ENCODE measurements at regions not wholly inside any gene's neighbourhood (a gene's known extent, or its start where the extent isn't known, plus 50 kb on each side); places are given as distances from the start of the nearest gene placed in this dataset.

DNA sequence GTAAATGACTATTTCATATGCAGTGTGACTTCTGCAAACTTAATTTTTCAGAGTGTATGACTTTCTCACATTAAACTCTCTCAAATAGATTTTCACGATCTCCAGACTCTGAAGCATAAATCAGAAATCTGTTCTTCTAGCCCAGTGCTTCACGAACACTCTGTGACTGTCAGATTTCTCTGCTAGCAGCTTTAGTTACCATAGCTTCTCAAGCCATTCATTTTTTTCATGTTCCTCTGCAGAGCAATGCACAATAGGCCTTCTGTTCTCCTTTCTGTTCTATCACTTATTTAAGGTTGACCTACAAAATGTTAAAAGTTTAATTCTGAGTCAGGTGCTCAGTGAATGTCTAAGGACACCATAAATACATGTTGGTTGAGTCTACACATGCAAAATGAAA, 1102.2 kb downstream of the TUSC7 start:
- TF ChIP-seq, protein P1, sequence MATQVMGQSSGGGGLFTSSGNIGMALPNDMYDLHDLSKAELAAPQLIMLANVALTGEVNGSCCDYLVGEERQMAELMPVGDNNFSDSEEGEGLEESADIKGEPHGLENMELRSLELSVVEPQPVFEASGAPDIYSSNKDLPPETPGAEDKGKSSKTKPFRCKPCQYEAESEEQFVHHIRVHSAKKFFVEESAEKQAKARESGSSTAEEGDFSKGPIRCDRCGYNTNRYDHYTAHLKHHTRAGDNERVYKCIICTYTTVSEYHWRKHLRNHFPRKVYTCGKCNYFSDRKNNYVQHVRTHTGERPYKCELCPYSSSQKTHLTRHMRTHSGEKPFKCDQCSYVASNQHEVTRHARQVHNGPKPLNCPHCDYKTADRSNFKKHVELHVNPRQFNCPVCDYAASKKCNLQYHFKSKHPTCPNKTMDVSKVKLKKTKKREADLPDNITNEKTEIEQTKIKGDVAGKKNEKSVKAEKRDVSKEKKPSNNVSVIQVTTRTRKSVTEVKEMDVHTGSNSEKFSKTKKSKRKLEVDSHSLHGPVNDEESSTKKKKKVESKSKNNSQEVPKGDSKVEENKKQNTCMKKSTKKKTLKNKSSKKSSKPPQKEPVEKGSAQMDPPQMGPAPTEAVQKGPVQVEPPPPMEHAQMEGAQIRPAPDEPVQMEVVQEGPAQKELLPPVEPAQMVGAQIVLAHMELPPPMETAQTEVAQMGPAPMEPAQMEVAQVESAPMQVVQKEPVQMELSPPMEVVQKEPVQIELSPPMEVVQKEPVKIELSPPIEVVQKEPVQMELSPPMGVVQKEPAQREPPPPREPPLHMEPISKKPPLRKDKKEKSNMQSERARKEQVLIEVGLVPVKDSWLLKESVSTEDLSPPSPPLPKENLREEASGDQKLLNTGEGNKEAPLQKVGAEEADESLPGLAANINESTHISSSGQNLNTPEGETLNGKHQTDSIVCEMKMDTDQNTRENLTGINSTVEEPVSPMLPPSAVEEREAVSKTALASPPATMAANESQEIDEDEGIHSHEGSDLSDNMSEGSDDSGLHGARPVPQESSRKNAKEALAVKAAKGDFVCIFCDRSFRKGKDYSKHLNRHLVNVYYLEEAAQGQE (IDR thresholded peaks at IDR 0.05; ENCODE audit: insufficient read depth in 1 of 2, low read depth in 2 of 2, low read length in 2 of 2) = no peak
- TF ChIP-seq TAF1 (IDR thresholded peaks at IDR 0.05; ENCODE audit: borderline replicate concordance, insufficient read depth, low read length) (no peak), FOXP2 (optimal IDR thresholded peaks at IDR 0.05; ENCODE audit: borderline replicate concordance, extremely low read depth, extremely low read length, insufficient read depth) (no peak), POLR2AphosphoS5 (IDR thresholded peaks at IDR 0.05; ENCODE audit: low read depth, low read length) (no peak), SIN3A (IDR thresholded peaks at IDR 0.05; ENCODE audit: borderline replicate concordance, insufficient read depth, low read length) (no peak)

- no peak for TF ChIP-seq SIN3A (IDR thresholded peaks at IDR 0.05; ENCODE audit: borderline replicate concordance, insufficient read depth, low read length)
- no peak for TF ChIP-seq FOXP2 (optimal IDR thresholded peaks at IDR 0.05; ENCODE audit: borderline replicate concordance, extremely low read depth, extremely low read length, insufficient read depth)
- TF ChIP-seq, protein P1 (IDR thresholded peaks at IDR 0.05; ENCODE audit: insufficient read depth in 1 of 2, low read depth in 2 of 2, low read length in 2 of 2) = no peak
- no peak for TF ChIP-seq TAF1 (IDR thresholded peaks at IDR 0.05; ENCODE audit: borderline replicate concordance, insufficient read depth, low read length)
- TF ChIP-seq POLR2AphosphoS5 (IDR thresholded peaks at IDR 0.05; ENCODE audit: low read depth, low read length) = no peak
Measured at GRCh38 chr3:117814975-117815374, 1105.4 kb downstream of the TUSC7 start.

- TF ChIP-seq FOXP2 (optimal IDR thresholded peaks at IDR 0.05; ENCODE audit: borderline replicate concordance, extremely low read depth, extremely low read length, insufficient read depth) = no peak
Measured at GRCh38 chr3:117817103-117817502, 1107.5 kb downstream of the TUSC7 start.

DNA sequence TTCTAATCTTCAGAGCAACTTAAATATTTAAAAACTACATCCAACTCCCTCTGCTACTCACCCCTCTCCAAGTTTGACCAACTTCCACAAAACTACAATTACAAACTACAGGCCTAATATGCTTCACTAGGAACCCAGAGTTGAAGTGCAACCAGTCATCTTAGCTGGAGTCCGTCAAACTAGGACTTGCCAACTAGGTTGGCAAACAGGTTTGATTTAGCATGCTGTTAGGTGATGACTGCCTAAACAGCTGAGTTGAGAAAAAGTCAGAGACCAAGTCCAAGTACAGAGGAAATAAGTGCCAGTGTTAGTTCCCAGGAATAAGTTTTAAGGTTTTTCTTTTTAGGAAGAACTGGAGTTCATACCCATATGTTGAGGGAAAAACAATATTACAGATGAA, 1109.0 kb downstream of the TUSC7 start:
- TF ChIP-seq SIN3A (IDR thresholded peaks at IDR 0.05; ENCODE audit: borderline replicate concordance, insufficient read depth, low read length) = no peak
- TF ChIP-seq FOXP2 (optimal IDR thresholded peaks at IDR 0.05; ENCODE audit: borderline replicate concordance, extremely low read depth, extremely low read length, insufficient read depth) = no peak
- no peak for TF ChIP-seq TAF1 (IDR thresholded peaks at IDR 0.05; ENCODE audit: borderline replicate concordance, insufficient read depth, low read length)
- TF ChIP-seq POLR2AphosphoS5 (IDR thresholded peaks at IDR 0.05; ENCODE audit: low read depth, low read length) = no peak
- TF ChIP-seq, protein P1 (IDR thresholded peaks at IDR 0.05; ENCODE audit: insufficient read depth in 1 of 2, low read depth in 2 of 2, low read length in 2 of 2) = no peak

GRCh38 chr3:117820658-117821299, 1111.2 kb downstream of the TUSC7 start:
- TF ChIP-seq, protein P1 (IDR thresholded peaks at IDR 0.05; ENCODE audit: insufficient read depth in 1 of 2, low read depth in 2 of 2, low read length in 2 of 2) = no peak
- no peak for TF ChIP-seq FOXP2 (optimal IDR thresholded peaks at IDR 0.05; ENCODE audit: borderline replicate concordance, extremely low read depth, extremely low read length, insufficient read depth)
- no peak for TF ChIP-seq POLR2AphosphoS5 (IDR thresholded peaks at IDR 0.05; ENCODE audit: low read depth, low read length)
- TF ChIP-seq SIN3A (IDR thresholded peaks at IDR 0.05; ENCODE audit: borderline replicate concordance, insufficient read depth, low read length) = no peak
- TF ChIP-seq TAF1 (IDR thresholded peaks at IDR 0.05; ENCODE audit: borderline replicate concordance, insufficient read depth, low read length) = no peak

Data from PFSK-1 (cell line).